ENCODE measurements at regions not wholly inside any gene's neighbourhood (a gene's known extent, or its start where the extent isn't known, plus 50 kb on each side); places are given as distances from the start of the nearest gene placed in this dataset.

DNA sequence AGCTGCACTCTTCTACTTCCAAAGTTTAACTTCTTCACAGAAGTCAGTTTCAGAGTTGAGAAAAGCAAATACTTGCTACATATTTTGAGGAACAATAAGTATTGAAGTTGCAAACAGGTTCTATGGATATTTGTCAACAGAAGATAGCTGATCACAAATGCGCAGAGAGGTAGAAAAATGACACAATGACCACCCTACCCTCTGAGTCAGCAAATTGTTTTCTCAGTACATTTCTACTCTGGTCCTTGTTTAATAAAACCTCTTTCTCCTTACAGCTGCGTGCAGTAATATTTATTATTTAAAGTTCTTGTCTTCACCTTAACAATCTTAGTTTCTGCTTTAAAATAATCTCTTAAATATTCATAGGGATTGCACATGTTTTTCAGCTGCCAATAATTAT, 855.1 kb upstream of the CTNND2 start:
- Histone ChIP-seq H3K9me3 (no peaks in the 10 kb centered on the region), H3K27me3 (no peaks in the 10 kb centered on the region), H3K4me3 (no peak overlapping the region), H3K36me3 (no peaks in the 10 kb centered on the region), H3K4me1 (no peaks in the 10 kb centered on the region), H3K27ac (no peak overlapping the region)
- DNase-seq, result no peak
- TF ChIP-seq, protein P1, sequence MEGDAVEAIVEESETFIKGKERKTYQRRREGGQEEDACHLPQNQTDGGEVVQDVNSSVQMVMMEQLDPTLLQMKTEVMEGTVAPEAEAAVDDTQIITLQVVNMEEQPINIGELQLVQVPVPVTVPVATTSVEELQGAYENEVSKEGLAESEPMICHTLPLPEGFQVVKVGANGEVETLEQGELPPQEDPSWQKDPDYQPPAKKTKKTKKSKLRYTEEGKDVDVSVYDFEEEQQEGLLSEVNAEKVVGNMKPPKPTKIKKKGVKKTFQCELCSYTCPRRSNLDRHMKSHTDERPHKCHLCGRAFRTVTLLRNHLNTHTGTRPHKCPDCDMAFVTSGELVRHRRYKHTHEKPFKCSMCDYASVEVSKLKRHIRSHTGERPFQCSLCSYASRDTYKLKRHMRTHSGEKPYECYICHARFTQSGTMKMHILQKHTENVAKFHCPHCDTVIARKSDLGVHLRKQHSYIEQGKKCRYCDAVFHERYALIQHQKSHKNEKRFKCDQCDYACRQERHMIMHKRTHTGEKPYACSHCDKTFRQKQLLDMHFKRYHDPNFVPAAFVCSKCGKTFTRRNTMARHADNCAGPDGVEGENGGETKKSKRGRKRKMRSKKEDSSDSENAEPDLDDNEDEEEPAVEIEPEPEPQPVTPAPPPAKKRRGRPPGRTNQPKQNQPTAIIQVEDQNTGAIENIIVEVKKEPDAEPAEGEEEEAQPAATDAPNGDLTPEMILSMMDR (IDR thresholded peaks at IDR 0.05), result no peak

DNA sequence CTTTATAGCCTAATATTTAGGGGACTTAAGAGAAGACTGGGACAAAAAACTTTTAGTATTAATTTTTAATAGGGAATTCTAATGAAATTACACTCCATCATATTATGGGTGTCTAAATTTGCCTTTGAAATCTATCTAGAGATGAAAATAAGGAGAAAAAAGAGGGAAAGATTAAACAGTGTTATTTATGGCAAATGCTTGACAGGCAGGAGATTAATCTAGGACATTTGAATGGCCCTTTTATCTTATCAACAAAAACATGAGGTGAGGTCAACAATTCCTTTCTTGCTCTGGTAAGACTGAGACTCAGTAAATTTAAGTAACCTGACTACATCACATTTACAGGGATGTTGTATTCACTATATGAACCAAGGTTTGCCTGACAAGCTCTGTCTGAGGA, 852.8 kb upstream of the CTNND2 start:
- H3K27ac ChIP-seq, result no peak overlapping the region

DNA sequence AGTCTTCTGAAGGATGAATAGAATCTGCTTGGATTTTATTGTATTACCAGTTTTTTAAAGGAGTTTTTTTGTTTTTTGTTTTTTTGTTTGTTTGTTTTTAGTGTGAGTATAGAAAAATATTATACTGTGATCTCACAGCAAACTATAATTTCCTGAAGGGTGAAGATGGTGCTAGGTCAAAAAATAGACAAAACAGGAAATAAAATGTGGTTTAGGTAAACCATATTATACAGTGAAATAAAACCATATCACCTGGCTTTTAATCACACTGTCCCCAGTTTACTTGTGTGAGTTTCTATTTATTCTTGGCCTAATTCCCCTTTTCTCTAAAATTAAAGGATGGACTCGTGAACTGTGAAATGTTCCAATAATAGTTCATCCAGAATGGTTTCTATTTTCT, 841.3 kb upstream of the CTNND2 start:
- H3K27me3 ChIP-seq, result no peaks in the 10 kb centered on the region
- no peak overlapping the region for H3K4me3 ChIP-seq
- H3K36me3 ChIP-seq, result no peaks in the 10 kb centered on the region
- TF ChIP-seq POLR2A (IDR thresholded peaks at IDR 0.05), result no peak
- TF ChIP-seq, protein P1 (IDR thresholded peaks at IDR 0.05), result no peak
- H3K27ac ChIP-seq, result no peak overlapping the region
- no peaks in the 10 kb centered on the region for H3K4me1 ChIP-seq
- no peak for DNase-seq
- H3K9me3 ChIP-seq, result no peaks in the 10 kb centered on the region

More for the DNA sequence above, 852.8 kb upstream of the CTNND2 start:
- Histone ChIP-seq H3K36me3 (no peaks in the 10 kb centered on the region), H3K4me1 (no peaks in the 10 kb centered on the region), H3K4me3 (no peak overlapping the region), H3K9me3 (no peaks in the 10 kb centered on the region), H3K27me3 (no peaks in the 10 kb centered on the region)
- TF ChIP-seq POLR2A (IDR thresholded peaks at IDR 0.05), result no peak
- TF ChIP-seq, protein P1 (IDR thresholded peaks at IDR 0.05), result no peak
- no peak for DNase-seq

DNA sequence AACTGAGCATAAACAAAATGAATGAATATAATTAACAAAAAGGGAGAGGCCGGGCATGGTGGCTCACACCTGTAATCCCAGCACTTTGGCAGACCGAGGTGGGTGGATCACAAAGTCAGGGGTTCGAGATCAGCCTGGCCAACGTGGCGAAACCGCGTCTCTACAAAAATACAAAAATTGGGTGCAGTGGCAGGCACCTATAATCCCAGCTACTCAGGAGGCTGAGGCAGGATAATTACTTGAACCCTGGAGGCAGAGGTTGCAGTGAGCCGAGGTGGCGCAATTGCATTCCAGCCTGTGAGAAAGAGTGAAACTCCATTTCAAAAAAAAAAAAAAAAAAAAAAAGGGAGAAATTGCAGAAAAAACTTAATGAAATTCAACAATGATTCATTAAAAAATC, 839.3 kb upstream of the CTNND2 start:
- no peaks in the 10 kb centered on the region for H3K27me3 ChIP-seq
- no peaks in the 10 kb centered on the region for H3K36me3 ChIP-seq
- no peak for TF ChIP-seq POLR2A (IDR thresholded peaks at IDR 0.05)
- TF ChIP-seq, protein P1 (IDR thresholded peaks at IDR 0.05), result no peak
- H3K9me3 ChIP-seq, result no peaks in the 10 kb centered on the region
- no peak overlapping the region for H3K4me3 ChIP-seq
- H3K27ac ChIP-seq, result no peak overlapping the region
- no peak for DNase-seq
- no peaks in the 10 kb centered on the region for H3K4me1 ChIP-seq

DNA sequence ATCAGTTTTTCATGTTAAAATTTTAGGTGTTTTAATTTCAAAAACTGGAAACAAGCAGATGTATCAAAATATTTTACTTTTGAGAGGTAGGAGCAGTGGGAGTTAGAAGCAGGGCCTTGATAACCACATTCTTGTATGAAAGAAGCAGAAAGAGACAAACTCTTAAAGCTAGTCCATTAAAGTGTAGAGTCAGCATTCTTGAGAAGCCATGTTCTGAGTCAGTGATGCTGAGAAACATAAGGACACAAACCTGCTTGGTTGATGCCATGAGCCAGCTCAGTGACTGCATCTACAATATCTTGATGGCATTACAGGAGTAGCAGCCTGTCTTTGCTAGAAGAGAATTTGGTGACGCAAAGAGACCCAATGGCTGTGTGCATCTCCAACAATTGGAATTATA, 826.1 kb upstream of the CTNND2 start:
- H3K4me3 ChIP-seq, result no peak overlapping the region
- no peak for DNase-seq
- TF ChIP-seq POLR2A (IDR thresholded peaks at IDR 0.05), result no peak
- TF ChIP-seq, protein P1 (IDR thresholded peaks at IDR 0.05), result no peak
- H3K27me3 ChIP-seq, result no peaks in the 10 kb centered on the region
- no peak overlapping the region for H3K27ac ChIP-seq
- no peaks in the 10 kb centered on the region for H3K9me3 ChIP-seq
- no peaks in the 10 kb centered on the region for H3K36me3 ChIP-seq
- no peaks in the 10 kb centered on the region for H3K4me1 ChIP-seq

DNA sequence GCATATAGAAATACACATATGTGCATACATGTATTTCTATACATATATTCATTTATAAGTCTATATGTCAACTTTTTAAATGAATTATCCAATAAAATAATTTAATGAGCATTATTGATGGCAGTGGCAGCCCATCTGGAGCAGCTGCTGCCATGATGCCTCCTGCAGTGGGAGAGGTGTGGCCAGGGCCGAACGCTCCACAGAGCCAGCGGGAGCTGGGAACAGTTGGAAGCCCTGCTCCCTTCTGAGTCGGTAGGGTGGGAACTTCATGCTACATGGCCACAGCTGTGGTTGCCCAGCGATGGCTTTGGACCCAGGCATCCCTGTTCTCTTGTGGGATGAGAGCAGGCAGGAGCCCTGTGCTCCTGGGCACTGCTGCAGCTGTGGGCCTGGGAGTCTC, 812.4 kb upstream of the CTNND2 start:
- H3K4me3 ChIP-seq, result no peak overlapping the region
- no peak for DNase-seq
- no peak for TF ChIP-seq POLR2A (IDR thresholded peaks at IDR 0.05)
- TF ChIP-seq, protein P1 (IDR thresholded peaks at IDR 0.05), result no peak
- no peaks in the 10 kb centered on the region for H3K4me1 ChIP-seq
- peaks cover 0 to 5% (median 0%) of the 10 kb centered on the region in 4 donors for H3K9me3 ChIP-seq
- H3K27me3 ChIP-seq, result no peaks in the 10 kb centered on the region
- H3K36me3 ChIP-seq, result no peaks in the 10 kb centered on the region
- no peak overlapping the region for H3K27ac ChIP-seq

Measured in Peyer's patch (tissue), 4 donors.